Renal cortex interstitium (tissue), 11 donors: ENCODE measurements at regions not wholly inside any gene's neighbourhood (a gene's known extent, or its start where the extent isn't known, plus 50 kb on each side); places are given as distances from the start of the nearest gene placed in this dataset.
"Not testable (repeated sequence)": the region's sequence is repeated elsewhere in the genome, so short reads cannot be mapped to it uniquely, and the experiment has no call there.

Experiments
- DNase-seq, 11 donors: peaks; one replicate each; pipeline ENCODE4 v3.0.0-alpha.2; 2013; ENCODE audit warnings: low read depth in 9 of 11, low spot score in 4 of 11; ENCODE audit errors: extremely low read depth in 1 of 11

DNA sequence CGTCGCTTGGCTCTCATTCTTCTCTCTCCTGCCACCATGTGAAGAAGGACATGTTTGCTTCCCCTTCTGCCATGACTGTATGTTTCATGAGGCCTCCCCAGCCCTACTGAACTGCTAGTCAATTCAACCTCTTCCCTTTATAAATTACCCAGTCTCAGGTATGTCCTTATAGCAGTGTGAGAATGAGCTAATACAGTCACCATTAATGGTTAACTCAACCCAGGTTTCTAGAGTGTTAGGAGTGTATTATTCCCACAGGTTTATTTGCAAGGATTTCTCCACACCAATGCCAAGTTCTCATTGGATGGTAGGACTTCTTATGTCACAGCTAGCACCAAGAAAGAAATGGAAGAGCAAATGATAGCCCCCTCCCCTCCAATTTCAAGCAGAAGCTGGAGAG is 71.9 kb downstream of the DYNAP start:
- no peak for DNase-seq

- not testable (repeated sequence) for DNase-seq
These were observed 78.7 kb downstream of the DYNAP start for GRCh38 chr18:54669701-54670100.

- peak in 4 of 11 donors; percentile 7 to 43 (median 20) for DNase-seq
These were observed 80.3 kb downstream of the DYNAP start for GRCh38 chr18:54671291-54671881.

GRCh38 chr18:54672109-54672508 is 81.1 kb downstream of the DYNAP start:
- no peak for DNase-seq

DNA sequence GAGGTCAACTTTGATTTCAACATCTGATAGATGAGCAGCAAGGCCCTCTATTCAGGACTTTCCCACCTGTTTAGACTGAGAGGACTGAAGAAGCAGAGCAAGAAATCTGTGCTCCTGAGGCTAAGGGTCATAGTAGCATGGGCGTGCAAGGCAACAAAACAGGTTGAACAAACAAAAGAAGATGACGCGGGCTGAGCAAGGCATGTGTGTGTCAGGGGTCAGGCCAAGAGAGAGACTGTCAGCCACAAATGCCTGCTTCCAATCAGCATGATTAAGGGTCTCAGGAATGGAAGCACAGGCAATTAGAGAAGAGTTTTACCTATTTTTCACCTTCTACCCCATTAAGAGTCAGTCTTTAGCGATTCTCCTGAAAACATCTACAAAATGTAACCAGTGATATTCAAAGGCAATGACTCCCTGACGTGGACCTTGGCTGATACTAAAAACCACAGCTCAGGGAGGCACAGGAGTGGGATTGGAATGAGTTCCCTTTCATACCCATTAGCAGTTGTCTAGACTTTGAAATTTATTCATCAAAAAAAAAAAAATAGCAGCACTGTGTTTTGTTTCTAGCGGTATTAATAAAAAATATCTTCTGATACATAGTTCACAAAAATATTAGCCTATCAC is 81.9 kb downstream of the DYNAP start:
- DNase-seq = no peak

- DNase-seq = no peak
These were observed 82.9 kb downstream of the DYNAP start for GRCh38 chr18:54673936-54674335.

GRCh38 chr18:54675076-54675475 is 84.0 kb downstream of the DYNAP start:
- DNase-seq = peak in 3 of 11 donors; percentile 4 to 12 (median 7)

GRCh38 chr18:54679318-54680149 is 88.5 kb downstream of the DYNAP start:
- peak in 9 of 11 donors; percentile 22 to 65 (median 50) for DNase-seq

GRCh38 chr18:54684784-54685183 is 93.7 kb downstream of the DYNAP start:
- peak in 5 of 11 donors; percentile 13 to 29 (median 16) for DNase-seq

DNA sequence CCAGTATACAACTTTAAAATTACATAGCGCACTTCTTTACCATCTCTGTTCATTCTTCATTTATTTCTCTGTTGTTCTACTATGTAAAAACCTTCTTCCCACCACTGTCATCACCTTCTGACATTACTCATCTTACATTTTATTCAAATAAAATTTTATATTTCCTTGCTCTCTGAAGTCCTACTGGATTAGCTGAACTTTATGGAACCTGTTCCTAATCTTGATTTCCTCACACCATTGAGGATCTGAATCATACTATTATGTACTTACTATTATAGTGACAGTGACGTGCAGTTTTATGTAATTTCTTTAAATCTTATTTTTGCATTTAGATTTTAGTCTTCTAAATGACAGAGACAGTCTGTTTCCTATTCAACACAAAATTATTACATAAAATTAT is 98.3 kb downstream of the DYNAP start:
- no peak for DNase-seq

- no peak for DNase-seq
These were observed 99.2 kb downstream of the DYNAP start for GRCh38 chr18:54690198-54690597.

GRCh38 chr18:54692463-54692862 is 101.4 kb downstream of the DYNAP start:
- DNase-seq = no peak

GRCh38 chr18:54696616-54697293 is 105.7 kb downstream of the DYNAP start:
- DNase-seq = no peak

- DNase-seq = no peak
These were observed 109.5 kb downstream of the DYNAP start for GRCh38 chr18:54700580-54700979.

GRCh38 chr18:54702686-54703085 is 111.6 kb downstream of the DYNAP start:
- no peak for DNase-seq

DNA sequence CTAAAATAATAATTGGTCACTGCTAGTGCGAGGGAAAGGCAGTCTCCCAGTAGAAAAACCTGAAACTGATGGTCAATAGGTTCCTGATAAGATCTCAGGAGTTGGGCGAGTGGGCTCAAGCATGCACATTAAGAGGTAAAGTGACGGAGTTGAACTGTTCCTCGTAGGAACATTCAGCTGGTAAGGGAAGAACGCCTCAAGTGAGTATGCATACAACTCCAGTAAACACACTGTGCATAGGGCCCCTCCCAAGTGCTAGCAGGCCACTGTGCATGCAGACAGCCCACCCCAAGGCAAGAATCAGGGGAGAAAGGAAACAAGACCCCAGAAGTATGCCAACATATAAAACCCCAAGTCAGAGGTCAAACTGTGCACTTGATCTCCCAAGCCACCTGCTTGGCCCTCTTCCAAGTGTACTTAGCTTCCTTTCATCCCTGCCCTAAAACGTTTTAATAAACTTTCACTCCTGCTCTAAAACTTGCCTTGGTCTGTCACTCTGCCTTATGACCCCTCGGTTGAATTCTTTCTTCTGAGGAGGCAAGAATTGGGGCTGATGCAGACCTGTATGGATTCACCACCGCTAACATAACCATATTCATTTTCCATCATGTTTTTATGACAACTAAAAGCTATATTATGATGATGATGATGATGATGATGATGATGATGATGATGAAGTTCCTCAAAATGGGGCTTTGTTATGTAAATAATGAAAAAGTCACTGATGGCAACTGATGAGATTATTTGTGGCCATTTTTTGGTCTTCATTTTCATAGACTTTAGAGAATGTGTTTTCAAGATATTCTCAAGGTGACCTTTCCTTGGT is 118.0 kb upstream of the RAB27B start:
- no peak for DNase-seq

DNA sequence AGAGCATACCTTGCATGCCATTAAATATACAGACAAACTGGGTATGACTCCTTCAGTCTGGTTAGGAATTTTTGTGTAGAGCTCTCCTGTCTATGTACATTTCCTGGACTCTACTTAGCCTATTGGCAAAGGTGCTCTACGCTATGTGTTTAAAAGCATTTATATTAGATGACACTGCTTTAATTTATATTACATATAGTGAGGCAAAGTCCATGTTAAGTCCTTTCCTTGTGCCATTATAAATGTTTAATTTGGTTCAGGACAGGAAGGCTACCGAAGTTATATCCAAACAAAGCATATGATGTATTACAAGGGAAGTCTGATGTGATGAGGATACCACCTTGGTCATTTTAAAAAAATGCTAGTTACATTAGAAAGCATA is 117.4 kb upstream of the RAB27B start:
- DNase-seq = no peak

DNA sequence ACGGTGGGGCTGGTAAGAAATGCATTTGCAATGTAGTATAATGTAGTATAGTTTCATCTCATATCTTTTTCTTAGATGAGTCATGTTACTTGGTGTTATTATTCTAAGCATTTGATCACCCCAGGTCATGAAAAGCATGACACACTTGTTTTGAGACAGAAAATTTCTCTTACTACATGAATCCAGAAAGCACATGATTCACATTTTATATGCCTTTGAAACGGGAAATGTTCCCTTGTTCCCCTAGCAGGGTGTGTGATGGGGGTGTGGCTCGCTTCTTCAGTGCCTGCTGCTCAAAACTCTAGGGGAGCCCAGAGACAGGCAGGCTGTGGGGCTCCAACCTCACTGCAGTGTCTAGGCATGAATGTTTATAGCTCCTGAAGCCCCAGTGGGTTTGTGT is 116.0 kb upstream of the RAB27B start:
- DNase-seq = no peak

DNA sequence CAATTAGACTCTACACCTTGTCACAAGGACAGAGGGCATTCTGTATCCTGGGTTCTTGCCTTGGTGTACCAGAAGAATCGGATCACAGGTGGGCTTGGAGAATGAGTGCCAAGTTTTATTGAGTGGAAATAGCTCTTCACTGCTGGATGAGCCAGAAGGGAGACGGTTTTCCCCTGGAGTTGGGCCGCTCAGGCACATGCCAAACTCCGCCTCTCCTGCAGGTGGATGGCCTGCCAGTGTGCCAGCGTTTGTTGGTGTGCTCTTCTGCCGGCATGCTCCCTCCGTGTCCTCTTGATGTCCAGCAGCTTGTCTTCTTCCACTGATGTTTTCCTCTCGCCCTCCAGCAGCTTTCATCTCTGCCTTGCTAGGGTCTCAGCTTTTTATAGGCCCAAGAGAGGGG is 115.5 kb upstream of the RAB27B start:
- no peak for DNase-seq
